Caco-2 (cell line): ENCODE measurements at regions not wholly inside any gene's neighbourhood (a gene's known extent, or its start where the extent isn't known, plus 50 kb on each side); places are given as distances from the start of the nearest gene placed in this dataset.

Source experiments
- BruUV-seq: library from RNA; stranded (reverse); fragments of 400-500 nt; replicated peaks from 2 replicates; lab custom pipeline; 2021; lab: Mats Ljungman, UMichigan
- CTCF ChIA-PET: fragments of 300-600 bp; sonication (Branson Sonifier 250); formaldehyde crosslinking; loops from one replicate; lab custom pipeline; 2022; ENCODE audit warnings: antibody characterized with exemption; lab: Charles Lee
- POLR2A ChIA-PET: fragments of 300-600 bp; sonication (Branson Sonifier 250); formaldehyde crosslinking; loops from one replicate; lab custom pipeline; 2022; ENCODE audit warnings: antibody characterized with exemption; lab: Charles Lee
- DNase-seq, 2 experiments: peaks; one replicate each; pipeline versions ENCODE4 v3.0.0 to v3.0.0-alpha.2; 2020 to 2022
- H3K27me3 ChIP-seq: replicated peaks from 2 replicates; pipeline ENCODE4 v1.6.0; 2011; ENCODE audit warnings: low read length; ENCODE audit not compliant: control insufficient read depth, insufficient read depth
- H3K36me3 ChIP-seq: 2 replicates; pipeline ENCODE4 v1.5.1; 2011; ENCODE audit warnings: low read length; ENCODE audit not compliant: control insufficient read depth, insufficient read depth
- H3K4me1 ChIP-seq: fragments of 250-450 bp; sonication (Bioruptor Pico); 2 replicates; pipeline ENCODE4 v1.5.1; 2020; ENCODE audit warnings: mild to moderate bottlenecking
- H3K4me3 ChIP-seq: 2 replicates; pipeline ENCODE4 v1.5.1; 2011; ENCODE audit warnings: low read depth, mild to moderate bottlenecking, control low read depth, low read length
- H3K9me3 ChIP-seq: fragments of 250-450 bp; sonication (Bioruptor Pico); 2 replicates; pipeline ENCODE4 v1.5.1; 2020; ENCODE audit warnings: mild to moderate bottlenecking, moderate library complexity
- H3K27ac Mint-ChIP-seq: one replicate; pipeline ENCODE4 v1.8.0; 2022; ENCODE audit warnings: mixed read lengths; ENCODE audit not compliant: unreplicated experiment
- H3K27me3 Mint-ChIP-seq: one replicate; pipeline ENCODE4 v1.8.0; 2022; ENCODE audit warnings: mixed read lengths; ENCODE audit not compliant: insufficient read depth, unreplicated experiment
- H3K36me3 Mint-ChIP-seq: one replicate; pipeline ENCODE4 v1.8.0; 2022; ENCODE audit warnings: mild to moderate bottlenecking, mixed read lengths; ENCODE audit not compliant: insufficient read depth, unreplicated experiment
- H3K4me1 Mint-ChIP-seq: one replicate; pipeline ENCODE4 v1.8.0; 2022; ENCODE audit warnings: low read depth, mixed read lengths; ENCODE audit not compliant: unreplicated experiment
- H3K4me3 Mint-ChIP-seq: one replicate; pipeline ENCODE4 v1.8.0; 2022; ENCODE audit warnings: mild to moderate bottlenecking, moderate library complexity, mixed read lengths; ENCODE audit not compliant: unreplicated experiment
- H3K9me3 Mint-ChIP-seq: one replicate; pipeline ENCODE4 v1.8.0; 2022; ENCODE audit warnings: mixed read lengths; ENCODE audit not compliant: unreplicated experiment
- intact Hi-C: fragments of 100-400 bp; cut with micrococcal nuclease; formaldehyde crosslinking; loops from one replicate; pipeline ENCODE4 v1.10.0; 2022; ENCODE audit not compliant: unreplicated experiment
- TF ChIP-seq, protein P1 (sequence below), 2 experiments: fragments of 200-600 bp in 1 of 2; IDR thresholded peaks; 1 replicate in 1 of 2; 2 replicates in 1 of 2; pipeline versions ENCODE4 v1.5.1 to v1.8.0; 2011 to 2022; ENCODE audit warnings: antibody characterized with exemption in 1 of 2, control low read depth in 1 of 2, inconsistent platforms in 1 of 2, low read depth in 1 of 2, low read length in 1 of 2, mild to moderate bottlenecking in 1 of 2, moderate library complexity in 1 of 2; ENCODE audit not compliant: insufficient read depth in 1 of 2, severe bottlenecking in 1 of 2, unreplicated experiment in 1 of 2

DNA sequence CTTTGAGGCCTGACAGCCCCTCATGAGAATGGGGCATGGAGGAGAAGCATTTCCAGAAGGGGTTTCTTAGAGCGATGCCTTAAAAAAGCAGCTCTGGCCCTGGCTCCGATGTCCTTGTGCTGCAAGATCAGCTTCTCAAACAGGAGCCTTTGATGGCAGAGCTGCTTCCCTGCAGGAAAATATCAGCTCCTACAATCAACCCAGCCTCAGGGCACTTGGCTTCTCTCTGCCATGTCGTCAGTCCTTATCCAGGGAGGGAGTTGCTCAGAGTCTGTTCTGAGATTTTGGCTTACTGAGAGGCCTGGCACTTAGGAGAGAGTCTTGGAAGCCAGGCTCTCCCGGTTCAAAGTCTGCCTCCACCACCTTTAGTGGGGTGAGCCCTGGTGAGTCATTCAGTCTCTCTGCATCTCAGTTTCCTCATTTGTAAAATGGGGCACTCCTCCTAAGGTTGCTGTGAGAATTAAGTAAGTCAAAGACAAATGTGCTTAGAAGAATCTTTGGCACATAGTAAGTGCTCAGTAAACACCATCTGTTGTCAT, 184.4 kb downstream of the HAPSTR1 start:
- Histone ChIP-seq H3K36me3 (no peaks in the 10 kb centered on the region), H3K9me3 (no peaks in the 10 kb centered on the region), H3K4me3 (no peak overlapping the region), H3K27me3 (no peaks in the 10 kb centered on the region), H3K4me1 (no peaks in the 10 kb centered on the region)
- H3K27ac Mint-ChIP-seq = no peak overlapping the region
- POLR2A ChIA-PET = no interaction called here
- no TSS peak for BruUV-seq
- H3K27me3 Mint-ChIP-seq = peaks cover 10% of the 10 kb centered on the region
- H3K9me3 Mint-ChIP-seq = no peaks in the 10 kb centered on the region
- TF ChIP-seq, protein P1, sequence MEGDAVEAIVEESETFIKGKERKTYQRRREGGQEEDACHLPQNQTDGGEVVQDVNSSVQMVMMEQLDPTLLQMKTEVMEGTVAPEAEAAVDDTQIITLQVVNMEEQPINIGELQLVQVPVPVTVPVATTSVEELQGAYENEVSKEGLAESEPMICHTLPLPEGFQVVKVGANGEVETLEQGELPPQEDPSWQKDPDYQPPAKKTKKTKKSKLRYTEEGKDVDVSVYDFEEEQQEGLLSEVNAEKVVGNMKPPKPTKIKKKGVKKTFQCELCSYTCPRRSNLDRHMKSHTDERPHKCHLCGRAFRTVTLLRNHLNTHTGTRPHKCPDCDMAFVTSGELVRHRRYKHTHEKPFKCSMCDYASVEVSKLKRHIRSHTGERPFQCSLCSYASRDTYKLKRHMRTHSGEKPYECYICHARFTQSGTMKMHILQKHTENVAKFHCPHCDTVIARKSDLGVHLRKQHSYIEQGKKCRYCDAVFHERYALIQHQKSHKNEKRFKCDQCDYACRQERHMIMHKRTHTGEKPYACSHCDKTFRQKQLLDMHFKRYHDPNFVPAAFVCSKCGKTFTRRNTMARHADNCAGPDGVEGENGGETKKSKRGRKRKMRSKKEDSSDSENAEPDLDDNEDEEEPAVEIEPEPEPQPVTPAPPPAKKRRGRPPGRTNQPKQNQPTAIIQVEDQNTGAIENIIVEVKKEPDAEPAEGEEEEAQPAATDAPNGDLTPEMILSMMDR (IDR thresholded peaks at IDR 0.05; ENCODE audit: insufficient read depth in 1 of 2, low read depth in 1 of 2, low read length in 1 of 2, severe bottlenecking in 1 of 2, unreplicated experiment in 1 of 2) = no peak
- DNase-seq = no peak
- CTCF ChIA-PET = no interaction called here
- no peak overlapping the region for H3K4me3 Mint-ChIP-seq
- intact Hi-C loops = no loop called here
- H3K36me3 Mint-ChIP-seq = no peaks in the 10 kb centered on the region
- H3K4me1 Mint-ChIP-seq = no peaks in the 10 kb centered on the region

DNA sequence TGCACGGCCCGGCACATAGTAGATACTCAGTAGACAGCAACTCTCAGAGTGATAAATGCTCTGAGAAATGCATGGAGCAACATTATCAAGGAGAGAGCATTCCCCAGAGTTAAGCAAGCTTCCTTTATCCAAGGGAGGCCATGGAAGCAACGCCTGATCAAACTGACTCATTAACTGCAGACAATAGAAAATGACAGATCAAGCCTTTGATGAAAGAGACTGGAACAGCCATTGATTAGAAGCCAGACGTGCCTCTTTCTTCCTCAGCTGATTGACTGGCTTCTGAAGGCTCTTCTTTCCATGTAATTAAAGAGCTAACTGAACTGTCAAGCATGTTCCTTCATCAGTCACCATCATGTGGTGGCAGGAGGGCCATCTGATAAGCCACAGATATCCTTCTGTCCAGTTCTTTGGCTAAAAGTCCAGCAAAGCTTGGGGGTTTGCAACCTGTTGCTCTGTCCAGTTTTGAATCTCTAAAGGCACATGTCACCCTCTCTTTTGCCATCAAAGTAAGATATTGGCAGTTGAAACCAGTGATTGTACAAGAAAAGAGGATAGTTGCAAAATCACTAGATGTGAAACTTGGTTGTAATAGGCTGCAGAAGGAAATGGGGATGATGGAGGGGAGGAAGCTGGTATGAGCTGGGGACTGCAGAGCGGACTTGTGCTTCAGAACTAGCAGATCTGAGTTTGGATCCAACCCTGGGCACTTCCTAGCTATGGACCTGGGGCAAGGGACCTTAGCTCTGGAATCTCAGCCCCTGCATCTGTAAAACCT, 188.0 kb downstream of the HAPSTR1 start:
- no peak overlapping the region for H3K4me3 ChIP-seq
- H3K4me3 Mint-ChIP-seq = no peak overlapping the region
- H3K4me1 Mint-ChIP-seq = no peaks in the 10 kb centered on the region
- H3K27ac Mint-ChIP-seq = no peak overlapping the region
- peaks cover 3% of the 10 kb centered on the region for H3K27me3 Mint-ChIP-seq
- H3K4me1 ChIP-seq = no peaks in the 10 kb centered on the region
- intact Hi-C loops = no loop called here
- no peaks in the 10 kb centered on the region for H3K36me3 ChIP-seq
- peaks cover 2% of the 10 kb centered on the region for H3K9me3 Mint-ChIP-seq
- no peaks in the 10 kb centered on the region for H3K9me3 ChIP-seq
- ChIA-PET CTCF (no interaction called here), POLR2A (no interaction called here)
- no peaks in the 10 kb centered on the region for H3K36me3 Mint-ChIP-seq
- H3K27me3 ChIP-seq = no peaks in the 10 kb centered on the region
- no TSS peak for BruUV-seq
- TF ChIP-seq, protein P1 (IDR thresholded peaks at IDR 0.05; ENCODE audit: insufficient read depth in 1 of 2, low read depth in 1 of 2, low read length in 1 of 2, severe bottlenecking in 1 of 2, unreplicated experiment in 1 of 2) = no peak
- DNase-seq = no peak

DNA sequence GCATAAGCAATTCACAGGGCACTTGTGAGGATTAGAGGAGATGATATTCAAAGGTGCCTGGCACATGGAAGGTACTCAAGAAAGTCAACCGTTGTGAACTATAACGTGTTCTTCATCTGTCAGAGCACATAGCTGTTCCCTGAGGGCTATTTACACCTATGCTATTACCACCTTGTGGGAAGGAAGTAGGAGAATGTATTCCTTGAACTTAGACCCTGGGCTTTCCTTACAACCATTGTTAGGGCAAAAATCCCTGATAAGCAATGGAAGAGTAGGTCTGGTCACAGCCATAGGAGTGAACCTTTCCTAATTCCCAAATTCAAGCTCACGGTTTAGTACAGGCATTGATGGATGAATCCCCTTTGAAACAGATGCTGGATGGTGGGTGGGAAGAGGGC, 188.6 kb downstream of the HAPSTR1 start:
- DNase-seq = no peak
- Histone ChIP-seq H3K27me3 (no peaks in the 10 kb centered on the region), H3K9me3 (no peaks in the 10 kb centered on the region), H3K4me3 (no peak overlapping the region), H3K36me3 (no peaks in the 10 kb centered on the region), H3K4me1 (no peaks in the 10 kb centered on the region)
- intact Hi-C loops = no loop called here
- Mint-ChIP-seq H3K27me3 (peaks cover 2% of the 10 kb centered on the region), H3K4me3 (no peak overlapping the region), H3K36me3 (no peaks in the 10 kb centered on the region), H3K9me3 (peaks cover 8% of the 10 kb centered on the region), H3K4me1 (no peaks in the 10 kb centered on the region), H3K27ac (no peak overlapping the region)
- BruUV-seq = no TSS peak
- POLR2A ChIA-PET = no interaction called here
- CTCF ChIA-PET = no interaction called here
- TF ChIP-seq, protein P1 (IDR thresholded peaks at IDR 0.05; ENCODE audit: insufficient read depth in 1 of 2, low read depth in 1 of 2, low read length in 1 of 2, severe bottlenecking in 1 of 2, unreplicated experiment in 1 of 2) = no peak
